ENCODE measurements at regions not wholly inside any gene's neighbourhood (a gene's known extent, or its start where the extent isn't known, plus 50 kb on each side); places are given as distances from the start of the nearest gene placed in this dataset.

GRCh38 chr6:109263873-109264700, 118.2 kb downstream of the CD164 start:
- TF ChIP-seq EZH2phosphoT487 (IDR thresholded peaks at IDR 0.05), result no peak
- TF ChIP-seq CTCF (IDR thresholded peaks at IDR 0.05), result no peak
- TF ChIP-seq EZH2 (IDR thresholded peaks at IDR 0.05), result no peak
